ENCODE measurements at regions not wholly inside any gene's neighbourhood (a gene's known extent, or its start where the extent isn't known, plus 50 kb on each side); places are given as distances from the start of the nearest gene placed in this dataset.

- H2AK5ac ChIP-seq (ENCODE audit: insufficient read length, low read length): no peak overlapping the region
- no peak overlapping the region for H4K8ac ChIP-seq (replicated peaks; ENCODE audit: insufficient read length, low read depth, low read length)
- no peak overlapping the region for H3K14ac ChIP-seq (ENCODE audit: insufficient read depth, low read length)
- H3K23ac ChIP-seq (ENCODE audit: insufficient read length, low read depth, low read length): no peak overlapping the region
- H2BK20ac ChIP-seq (ENCODE audit: low read depth, low read length, poor library complexity, severe bottlenecking): no peak overlapping the region
- H3K18ac ChIP-seq (ENCODE audit: insufficient read length, low read depth, low read length): no peak overlapping the region
- H3K4me2 ChIP-seq (ENCODE audit: insufficient read depth, insufficient read length, low read length): no peak overlapping the region
- WGBS (ENCODE audit: extremely low coverage, insufficient read length, low lambda C conversion rate): no CpG with 5 or more reads among the region's 8 CpGs
- H3K9me3 ChIP-seq (ENCODE audit: control insufficient read depth, low read depth, low read length): no peaks in the 10 kb centered on the region
- no peaks in the 10 kb centered on the region for H4K20me1 ChIP-seq (ENCODE audit: control insufficient read depth, insufficient read depth, insufficient read length)
- no peak for TF ChIP-seq CTCF (conservative IDR thresholded peaks at IDR 0.05)
- H3K79me1 ChIP-seq (ENCODE audit: insufficient read depth, low read depth, low read length, poor library complexity, severe bottlenecking): no peaks in the 10 kb centered on the region
- no peak overlapping the region for H2BK5ac ChIP-seq (ENCODE audit: insufficient read length, low read length)
- no peaks in the 10 kb centered on the region for H3K4me1 ChIP-seq (ENCODE audit: insufficient read depth, low read length)
- H3K27me3 ChIP-seq (ENCODE audit: insufficient read depth, low read length): no peaks in the 10 kb centered on the region
- Mint-ChIP-seq H3K36me3 (ENCODE audit: insufficient read depth in 1 of 3, low read depth in 3 of 3) (no peaks in the 10 kb centered on the region), H3K27me3 (ENCODE audit: low read depth) (no peaks in the 10 kb centered on the region), H3K4me1 (0 out of 4 replicates have a peak, but pooled peaks cover 0 to 3% of the 10 kb centered on the region in 2 experiments), H3K27ac (no peak overlapping the region; a peak in 1 of 7 replicates), H3K4me3 (no peak overlapping the region), H3K9me3 (no peaks in the 10 kb centered on the region)
- H3K79me2 ChIP-seq (ENCODE audit: insufficient read depth, low read length): no peaks in the 10 kb centered on the region
- no peak overlapping the region for H3K27ac ChIP-seq (ENCODE audit: insufficient read length, low read depth, low read length)
- no peak overlapping the region for H3K4ac ChIP-seq (ENCODE audit: low read depth, low read length)
- no peak overlapping the region for H3T11ph ChIP-seq (ENCODE audit: low read length)
- no peak overlapping the region for H2BK120ac ChIP-seq (ENCODE audit: low read depth, low read length, poor library complexity, severe bottlenecking)
- H4K5ac ChIP-seq (ENCODE audit: insufficient read length, low read depth, low read length): no peak overlapping the region
- H2AFZ ChIP-seq (ENCODE audit: low read length): no peak overlapping the region
- no peak overlapping the region for H4K91ac ChIP-seq (ENCODE audit: insufficient read length, low read depth, low read length)
- H3K9ac ChIP-seq (ENCODE audit: extremely low read depth, insufficient read length, low read length): no peak overlapping the region
- no peaks in the 10 kb centered on the region for H3K23me2 ChIP-seq (ENCODE audit: insufficient read length, low read depth, low read length, poor library complexity, severe bottlenecking)
- H3K56ac ChIP-seq (ENCODE audit: insufficient read length, low read depth, low read length): no peak overlapping the region
- H2BK12ac ChIP-seq (ENCODE audit: insufficient read length, low read depth, low read length): no peak overlapping the region
- H2BK15ac ChIP-seq (ENCODE audit: low read depth, low read length): no peak overlapping the region
- DNase-seq: no peak
These were observed 1415.1 kb upstream of the RAG2 start for GRCh38 chr11:38013157-38013556.
